SJCRH30 (cell line): ENCODE measurements at regions not wholly inside any gene's neighbourhood (a gene's known extent, or its start where the extent isn't known, plus 50 kb on each side); places are given as distances from the start of the nearest gene placed in this dataset.
"Not testable (repeated sequence)": the region's sequence is repeated elsewhere in the genome, so short reads cannot be mapped to it uniquely, and the experiment has no call there.

ENCODE experiments used
- DNase-seq, 2 experiments: peaks; one replicate each; pipeline ENCODE4 v3.0.0-alpha.2; 2015 to 2020
- H3K27ac ChIP-seq: fragments of 250-450 bp; sonication (Bioruptor Pico); 2 replicates; pipeline ENCODE4 v1.5.1; 2020; ENCODE audit warnings: mild to moderate bottlenecking, moderate library complexity
- H3K27me3 ChIP-seq: fragments of 250-450 bp; sonication (Bioruptor Pico); 2 replicates; pipeline ENCODE4 v1.5.1; 2020; ENCODE audit warnings: mild to moderate bottlenecking, moderate library complexity
- H3K36me3 ChIP-seq: fragments of 250-450 bp; sonication (Bioruptor Pico); 2 replicates; pipeline ENCODE4 v1.5.1; 2020; ENCODE audit warnings: mild to moderate bottlenecking, moderate library complexity
- H3K4me1 ChIP-seq: fragments of 250-450 bp; sonication (Bioruptor Pico); 2 replicates; pipeline ENCODE4 v1.5.1; 2020; ENCODE audit warnings: mild to moderate bottlenecking, moderate library complexity
- H3K4me3 ChIP-seq: fragments of 250-450 bp; sonication (Bioruptor Pico); 2 replicates; pipeline ENCODE4 v1.5.1; 2020; ENCODE audit warnings: mild to moderate bottlenecking, moderate library complexity
- H3K9me3 ChIP-seq: fragments of 250-450 bp; sonication (Bioruptor Pico); replicated peaks from 2 replicates; pipeline ENCODE4 v1.5.1; 2020; ENCODE audit warnings: mild to moderate bottlenecking, moderate library complexity

DNA sequence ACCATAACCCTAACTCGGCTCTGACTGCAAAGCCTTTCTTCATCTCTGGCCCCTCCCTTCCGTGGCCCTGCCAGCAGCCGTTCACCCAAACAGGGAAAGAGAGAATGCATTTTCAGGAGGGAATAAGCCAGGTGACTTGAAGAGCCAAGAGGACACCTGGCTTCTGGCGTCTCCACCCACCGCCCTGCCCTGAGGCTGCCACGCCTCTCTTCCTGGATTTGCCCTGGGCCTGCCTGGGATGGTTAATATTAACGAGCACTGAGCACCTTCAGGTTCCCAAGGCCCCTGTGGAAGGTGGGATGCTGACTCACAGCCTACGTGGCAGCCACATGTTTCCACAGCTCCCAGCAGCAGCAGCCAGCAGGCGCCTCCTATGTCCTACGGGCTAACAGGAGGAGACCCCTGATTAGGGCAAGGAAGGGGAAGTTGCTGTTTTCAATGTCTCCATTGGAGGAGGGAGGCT is 138.0 kb upstream of the RREB1 start:
- no peaks in the 10 kb centered on the region for H3K27me3 ChIP-seq
- no peak overlapping the region for H3K4me3 ChIP-seq
- H3K36me3 ChIP-seq, result no peaks in the 10 kb centered on the region
- no peaks in the 10 kb centered on the region for H3K4me1 ChIP-seq
- H3K27ac ChIP-seq, result no peak overlapping the region
- DNase-seq, result no peak
- no peaks in the 10 kb centered on the region for H3K9me3 ChIP-seq

DNA sequence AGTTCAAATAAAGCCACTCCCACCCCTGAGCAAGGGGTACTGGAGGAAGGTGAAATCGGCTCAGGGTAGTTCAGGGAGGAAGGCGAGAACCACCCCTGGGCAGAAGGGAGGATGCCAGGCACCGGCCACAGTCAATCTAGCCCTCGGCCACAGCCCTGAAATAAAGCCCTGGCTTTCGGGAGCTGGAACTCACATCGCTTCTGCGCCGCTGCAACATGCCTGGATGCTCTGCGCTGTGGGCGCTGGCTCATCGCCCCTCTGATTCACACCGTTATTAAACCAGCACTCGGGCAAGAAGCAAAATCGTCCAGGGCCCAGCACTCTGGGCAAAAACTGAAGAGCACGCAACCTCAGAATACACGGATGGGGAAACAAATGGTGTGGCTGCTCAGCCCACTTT is 136.9 kb upstream of the RREB1 start:
- Histone ChIP-seq H3K4me1 (no peaks in the 10 kb centered on the region), H3K36me3 (no peaks in the 10 kb centered on the region), H3K27me3 (no peaks in the 10 kb centered on the region), H3K27ac (no peak overlapping the region), H3K4me3 (no peak overlapping the region), H3K9me3 (no peaks in the 10 kb centered on the region)
- DNase-seq, result no peak

DNA sequence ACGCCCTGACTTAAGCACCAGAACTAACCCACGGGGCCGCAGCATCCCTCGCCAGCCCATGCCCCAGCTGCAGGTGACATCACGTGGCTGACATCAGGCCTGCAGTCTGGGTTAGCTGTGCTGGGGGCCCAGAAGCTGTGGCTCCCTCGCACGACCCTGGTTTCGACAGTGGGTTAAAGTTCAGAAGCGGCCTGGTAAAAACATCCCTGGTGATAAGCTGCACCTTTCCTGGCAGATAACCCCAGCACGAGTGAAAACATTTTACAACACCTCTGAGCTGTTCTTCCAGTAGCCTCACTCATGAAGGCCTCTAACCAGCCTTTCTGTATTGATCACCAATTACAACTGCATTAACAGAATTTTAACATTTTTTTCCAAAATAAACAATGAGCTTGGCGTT is 136.4 kb upstream of the RREB1 start:
- no peak for DNase-seq
- H3K36me3 ChIP-seq, result no peaks in the 10 kb centered on the region

DNA sequence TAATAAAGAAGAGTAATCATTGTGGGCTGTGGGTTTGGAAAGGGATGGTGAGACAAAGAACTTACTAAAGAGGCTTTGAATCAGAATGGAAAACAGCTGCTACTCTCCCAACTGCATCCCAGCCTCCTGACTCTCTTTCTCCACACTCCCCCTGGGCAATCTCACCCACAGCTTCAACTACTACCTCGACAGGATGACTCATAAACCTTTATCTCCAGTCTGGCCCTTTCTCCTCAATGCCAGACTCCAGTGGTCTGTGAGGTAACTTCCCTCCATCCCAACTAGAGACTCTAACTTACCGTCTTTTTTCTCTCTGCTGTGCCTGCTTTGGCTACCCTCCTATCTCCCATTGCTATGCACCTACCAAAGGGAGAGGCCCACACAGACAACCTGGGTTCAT is 135.3 kb upstream of the RREB1 start:
- peak; percentile 9 to 41 for DNase-seq
- no peaks in the 10 kb centered on the region for H3K36me3 ChIP-seq
- H3K4me1 ChIP-seq, result no peaks in the 10 kb centered on the region
- no peaks in the 10 kb centered on the region for H3K9me3 ChIP-seq
- no peak overlapping the region for H3K4me3 ChIP-seq
- no peak overlapping the region for H3K27ac ChIP-seq
- H3K27me3 ChIP-seq, result no peaks in the 10 kb centered on the region

More for the DNA sequence above, 136.4 kb upstream of the RREB1 start:
- Histone ChIP-seq H3K4me1 (no peaks in the 10 kb centered on the region), H3K27me3 (no peaks in the 10 kb centered on the region), H3K4me3 (no peak overlapping the region), H3K27ac (no peak overlapping the region), H3K9me3 (no peaks in the 10 kb centered on the region)

DNA sequence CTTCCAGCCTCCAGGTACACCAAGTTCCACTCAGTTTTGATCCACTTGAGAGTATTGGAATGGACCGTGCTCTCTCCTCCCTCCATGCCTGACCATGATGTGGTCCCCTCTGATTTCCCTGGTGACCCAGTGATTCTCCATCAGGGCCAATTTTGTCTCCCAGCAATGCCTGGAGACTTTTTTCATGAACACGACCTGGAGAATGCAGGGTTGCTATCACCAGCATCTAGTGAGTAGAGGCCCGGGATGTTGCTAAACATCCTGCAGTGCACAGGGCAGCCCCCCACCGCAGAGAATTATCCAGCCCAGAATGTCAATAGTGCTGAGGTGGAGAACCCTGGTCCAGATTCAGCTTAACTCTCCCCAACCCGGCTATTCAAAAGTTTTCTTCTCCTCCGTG is 134.0 kb upstream of the RREB1 start:
- H3K27me3 ChIP-seq, result no peaks in the 10 kb centered on the region
- H3K27ac ChIP-seq, result no peak overlapping the region
- no peaks in the 10 kb centered on the region for H3K4me1 ChIP-seq
- H3K4me3 ChIP-seq, result no peak overlapping the region
- H3K36me3 ChIP-seq, result no peaks in the 10 kb centered on the region
- H3K9me3 ChIP-seq, result no peaks in the 10 kb centered on the region
- DNase-seq, result no peak

DNA sequence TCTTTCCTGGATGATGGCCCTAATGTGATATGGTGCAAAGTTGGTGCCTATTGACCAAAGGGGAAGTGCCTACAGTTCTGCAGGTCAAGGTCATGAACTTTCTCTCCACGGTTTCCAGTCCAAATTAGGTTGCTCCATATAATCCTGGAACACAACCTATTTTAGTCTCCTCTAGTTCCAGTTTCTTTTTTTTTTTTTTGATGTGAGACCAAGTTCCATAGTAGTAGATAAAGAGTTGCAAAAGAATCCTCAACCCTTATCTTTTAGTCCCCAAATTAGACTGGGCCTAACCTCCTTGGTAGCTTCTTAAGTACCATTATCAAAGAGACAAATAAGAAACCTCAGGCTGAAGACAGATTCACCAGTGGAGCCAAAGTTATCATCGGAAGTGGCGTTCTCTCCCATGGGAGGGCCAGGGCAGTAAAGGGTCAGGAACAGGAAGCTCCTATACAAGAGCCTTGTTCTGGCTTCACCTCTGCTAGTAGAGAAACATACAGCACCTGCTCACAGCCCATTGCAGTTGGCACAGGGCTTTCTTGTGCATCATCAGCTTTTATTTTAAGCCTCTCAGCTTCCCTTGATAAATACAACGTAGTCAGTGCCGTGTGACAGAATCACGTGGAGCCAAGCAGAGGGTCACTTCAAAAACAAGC is 132.2 kb upstream of the RREB1 start:
- H3K9me3 ChIP-seq, result no peaks in the 10 kb centered on the region
- H3K36me3 ChIP-seq, result no peaks in the 10 kb centered on the region
- H3K4me3 ChIP-seq, result no peak overlapping the region
- H3K27ac ChIP-seq, result no peak overlapping the region
- no peak for DNase-seq
- no peaks in the 10 kb centered on the region for H3K4me1 ChIP-seq
- H3K27me3 ChIP-seq, result no peaks in the 10 kb centered on the region

DNA sequence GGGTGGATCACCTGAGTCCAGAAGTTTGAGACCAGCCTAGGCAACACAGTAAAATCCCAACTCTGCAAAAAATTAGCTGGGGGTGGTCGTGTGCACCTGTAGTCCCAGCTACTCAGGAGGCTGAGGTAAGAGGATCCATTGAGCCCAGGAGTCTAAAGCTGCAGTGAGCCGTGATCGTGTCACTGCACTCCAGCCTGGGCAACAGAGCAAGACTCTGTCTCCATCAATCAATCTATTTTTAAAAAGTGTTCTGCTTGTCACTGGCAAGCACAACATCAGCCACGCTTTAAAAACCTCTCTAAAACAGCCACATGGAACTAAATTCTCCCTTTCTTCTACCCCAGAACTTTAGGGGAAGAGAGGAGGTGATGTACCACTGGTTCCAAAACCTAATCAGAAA is 131.6 kb upstream of the RREB1 start:
- Histone ChIP-seq H3K4me1 (no peaks in the 10 kb centered on the region), H3K36me3 (no peaks in the 10 kb centered on the region), H3K27ac (no peak overlapping the region), H3K4me3 (no peak overlapping the region), H3K9me3 (no peaks in the 10 kb centered on the region), H3K27me3 (no peaks in the 10 kb centered on the region)
- DNase-seq, result no peak

GRCh38 chr6:6978731-6979130 is 129.0 kb upstream of the RREB1 start:
- Histone ChIP-seq H3K36me3 (no peaks in the 10 kb centered on the region), H3K27me3 (no peaks in the 10 kb centered on the region), H3K9me3 (no peaks in the 10 kb centered on the region), H3K27ac (no peak overlapping the region), H3K4me1 (no peaks in the 10 kb centered on the region), H3K4me3 (no peak overlapping the region)
- DNase-seq, result no peak

DNA sequence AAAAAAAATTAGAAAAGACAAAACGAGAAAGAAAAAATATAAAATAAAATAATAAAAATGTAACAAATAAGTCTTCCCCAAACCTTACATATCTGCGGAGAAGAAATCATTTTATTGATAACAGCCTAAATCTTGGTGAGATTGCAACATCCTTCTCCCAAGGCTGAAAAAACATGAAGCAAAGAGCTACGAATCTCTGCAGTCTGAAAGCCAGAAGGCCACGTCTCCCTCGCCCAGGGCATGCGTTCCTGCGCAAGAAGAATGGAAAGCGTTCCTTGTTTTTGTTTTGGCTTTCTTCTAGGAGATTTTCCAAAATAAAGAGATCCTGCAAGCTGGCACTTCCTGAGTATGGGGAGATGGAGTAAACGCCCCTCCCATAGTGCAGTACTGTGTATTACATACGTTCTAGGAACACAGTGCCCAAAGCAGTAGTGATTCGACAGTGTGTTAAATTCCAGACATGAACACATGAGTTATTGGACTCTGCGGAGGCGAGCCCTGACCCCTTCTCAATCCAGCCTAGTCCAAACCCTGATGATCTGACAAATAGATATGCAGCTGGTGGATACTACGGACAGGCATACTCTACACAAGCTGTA is 126.7 kb upstream of the RREB1 start:
- Histone ChIP-seq H3K27ac (no peak overlapping the region), H3K36me3 (no peaks in the 10 kb centered on the region), H3K27me3 (no peaks in the 10 kb centered on the region), H3K4me3 (no peak overlapping the region), H3K4me1 (no peaks in the 10 kb centered on the region), H3K9me3 (no peaks in the 10 kb centered on the region)
- DNase-seq, result no peak

- no peaks in the 10 kb centered on the region for H3K27me3 ChIP-seq
- no peak overlapping the region for H3K4me3 ChIP-seq
- no peak for DNase-seq
- H3K9me3 ChIP-seq, result no peaks in the 10 kb centered on the region
- no peak overlapping the region for H3K27ac ChIP-seq
- H3K4me1 ChIP-seq, result no peaks in the 10 kb centered on the region
- H3K36me3 ChIP-seq, result no peaks in the 10 kb centered on the region
These were observed 126.0 kb upstream of the RREB1 start for GRCh38 chr6:6981681-6982322.

- H3K9me3 ChIP-seq, result no peaks in the 10 kb centered on the region
- H3K27me3 ChIP-seq, result no peaks in the 10 kb centered on the region
- DNase-seq, result no peak
- H3K36me3 ChIP-seq, result no peaks in the 10 kb centered on the region
- no peak overlapping the region for H3K4me3 ChIP-seq
- H3K27ac ChIP-seq, result no peak overlapping the region
- no peaks in the 10 kb centered on the region for H3K4me1 ChIP-seq
These were observed 125.1 kb upstream of the RREB1 start for GRCh38 chr6:6982663-6983062.

- Histone ChIP-seq H3K27ac (no peak overlapping the region), H3K4me1 (no peaks in the 10 kb centered on the region), H3K4me3 (no peak overlapping the region), H3K36me3 (no peaks in the 10 kb centered on the region), H3K27me3 (no peaks in the 10 kb centered on the region), H3K9me3 (no peaks in the 10 kb centered on the region)
- DNase-seq, result no peak
These were observed 123.0 kb upstream of the RREB1 start for GRCh38 chr6:6984585-6985366.

- no peaks in the 10 kb centered on the region for H3K9me3 ChIP-seq
- DNase-seq, result no peak
- H3K4me1 ChIP-seq, result no peaks in the 10 kb centered on the region
- H3K4me3 ChIP-seq, result no peak overlapping the region
- H3K27me3 ChIP-seq, result no peaks in the 10 kb centered on the region
- H3K27ac ChIP-seq, result no peak overlapping the region
- no peaks in the 10 kb centered on the region for H3K36me3 ChIP-seq
These were observed 121.4 kb upstream of the RREB1 start for GRCh38 chr6:6986344-6986743.

DNA sequence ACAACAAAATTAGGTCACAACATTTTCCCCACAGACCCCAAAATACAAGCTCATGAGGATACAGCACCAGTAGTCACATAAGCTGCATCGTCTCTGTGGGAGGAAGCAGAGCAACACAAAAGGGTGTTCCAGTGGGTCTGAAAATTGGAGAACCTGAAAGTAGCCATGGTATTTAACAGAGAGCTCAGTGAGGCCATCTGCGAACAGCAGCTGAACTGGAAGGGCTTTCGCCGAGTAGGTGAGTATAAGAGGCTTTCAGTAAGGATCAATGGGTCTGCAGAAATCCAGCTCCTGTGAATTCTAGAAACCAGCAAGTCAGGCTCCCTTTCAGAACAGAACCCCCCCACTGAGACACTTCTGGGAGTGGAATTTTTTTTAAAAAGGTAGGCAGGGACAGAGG is 120.0 kb upstream of the RREB1 start:
- Histone ChIP-seq H3K4me3 (no peak overlapping the region), H3K36me3 (no peaks in the 10 kb centered on the region), H3K27me3 (no peaks in the 10 kb centered on the region), H3K27ac (no peak overlapping the region), H3K9me3 (no peaks in the 10 kb centered on the region), H3K4me1 (no peaks in the 10 kb centered on the region)
- DNase-seq, result no peak

DNA sequence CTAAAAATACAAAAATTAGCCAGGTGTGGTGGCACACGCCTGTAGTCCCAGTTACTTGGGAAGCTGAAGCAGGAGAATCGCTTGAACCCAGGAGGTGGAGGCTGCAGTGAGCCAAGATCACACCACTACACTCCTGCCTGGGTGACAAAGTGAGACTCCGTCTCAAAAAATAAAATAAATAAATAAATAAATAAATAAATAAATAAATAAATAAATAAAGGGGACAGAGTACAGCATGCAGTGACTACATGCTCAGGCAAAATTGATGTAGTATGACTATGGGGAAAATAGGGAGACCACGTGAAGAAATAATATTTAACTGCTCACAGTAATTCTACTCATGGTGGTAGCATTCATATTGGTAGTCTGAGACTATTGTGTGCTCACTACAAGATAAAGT is 117.7 kb upstream of the RREB1 start:
- DNase-seq, H3K27ac ChIP-seq, H3K9me3 ChIP-seq, H3K36me3 ChIP-seq, H3K4me3 ChIP-seq, H3K27me3 ChIP-seq, H3K4me1 ChIP-seq: not testable (repeated sequence)
